ENCODE measurements at regions not wholly inside any gene's neighbourhood (a gene's known extent, or its start where the extent isn't known, plus 50 kb on each side); places are given as distances from the start of the nearest gene placed in this dataset.

GRCh38 chr7:109029866-109030265, 460.2 kb downstream of the DNAJB9 start:
- no peaks in the 10 kb centered on the region for H3K79me2 ChIP-seq (ENCODE audit: control insufficient read depth, insufficient read depth, low read length)
- H3K27ac ChIP-seq (ENCODE audit: low read depth, low read length) = no peak overlapping the region
- no peak overlapping the region for H2BK15ac ChIP-seq (replicated peaks; ENCODE audit: low read depth)
- no peak overlapping the region for H4K8ac ChIP-seq (ENCODE audit: low read depth, low read length)
- no peak overlapping the region for H4K5ac ChIP-seq (ENCODE audit: low read length)
- H3K23ac ChIP-seq (ENCODE audit: low read length) = no peak overlapping the region
- no peak overlapping the region for H3K4ac ChIP-seq (ENCODE audit: low read depth, low read length)
- H3K9ac ChIP-seq (ENCODE audit: low read length) = no peak overlapping the region
- no peaks in the 10 kb centered on the region for H3K36me3 ChIP-seq (ENCODE audit: control insufficient read depth, insufficient read depth, low read length)
- no peak overlapping the region for H3K4me3 ChIP-seq (ENCODE audit: low read length)
- no peak overlapping the region for H2AK5ac ChIP-seq (ENCODE audit: low read length)
- no peaks in the 10 kb centered on the region for H3K79me1 ChIP-seq (ENCODE audit: low read length)
- H3K18ac ChIP-seq (ENCODE audit: low read length) = no peak overlapping the region
- no peak overlapping the region for H2BK120ac ChIP-seq (ENCODE audit: low read depth, low read length)
- no CpG with 5 or more reads among the region's 3 CpGs for WGBS (ENCODE audit: extremely low coverage, insufficient coverage, low lambda C conversion rate)
- no peaks in the 10 kb centered on the region for H3K4me1 ChIP-seq (ENCODE audit: control insufficient read depth, low read depth, low read length)
- no peak overlapping the region for H2BK5ac ChIP-seq (ENCODE audit: low read length)
- no peak overlapping the region for H3K4me2 ChIP-seq (ENCODE audit: low read length)
- no peak for DNase-seq
- no peak overlapping the region for H3K56ac ChIP-seq (ENCODE audit: low read length)
- no peaks in the 10 kb centered on the region for H3K27me3 ChIP-seq (ENCODE audit: insufficient read depth, low read length, poor library complexity)

GRCh38 chr7:109044691-109045090, 475.0 kb downstream of the DNAJB9 start:
- Histone ChIP-seq H3K23ac (ENCODE audit: low read length) (no peak overlapping the region), H4K8ac (ENCODE audit: low read depth, low read length) (no peak overlapping the region), H3K4me2 (ENCODE audit: low read length) (no peak overlapping the region), H3K79me2 (ENCODE audit: control insufficient read depth, insufficient read depth, low read length) (no peaks in the 10 kb centered on the region), H3K18ac (ENCODE audit: low read length) (no peak overlapping the region), H3K4ac (ENCODE audit: low read depth, low read length) (no peak overlapping the region), H3K36me3 (ENCODE audit: control insufficient read depth, insufficient read depth, low read length) (no peaks in the 10 kb centered on the region), H2BK5ac (ENCODE audit: low read length) (no peak overlapping the region), H3K56ac (ENCODE audit: low read length) (no peak overlapping the region), H3K27ac (ENCODE audit: low read depth, low read length) (no peak overlapping the region), H3K9ac (ENCODE audit: low read length) (no peak overlapping the region), H2BK120ac (ENCODE audit: low read depth, low read length) (no peak overlapping the region), H2BK15ac (replicated peaks; ENCODE audit: low read depth) (no peak overlapping the region), H3K27me3 (ENCODE audit: insufficient read depth, low read length, poor library complexity) (no peaks in the 10 kb centered on the region), H2AK5ac (ENCODE audit: low read length) (no peak overlapping the region), H3K4me1 (ENCODE audit: control insufficient read depth, low read depth, low read length) (no peaks in the 10 kb centered on the region), H4K5ac (ENCODE audit: low read length) (no peak overlapping the region), H3K79me1 (ENCODE audit: low read length) (no peaks in the 10 kb centered on the region), H3K4me3 (ENCODE audit: low read length) (no peak overlapping the region)
- no peak for DNase-seq
- 100% methylated on average over 1 of the region's 1 CpG for WGBS (ENCODE audit: extremely low coverage, insufficient coverage, low lambda C conversion rate)

- Histone ChIP-seq H4K5ac (ENCODE audit: low read length) (no peak overlapping the region), H2AK5ac (ENCODE audit: low read length) (no peak overlapping the region)
- no peak for DNase-seq
Observed at GRCh38 chr7:109049366-109049765, 479.7 kb downstream of the DNAJB9 start.

GRCh38 chr7:109059089-109059488, 489.4 kb downstream of the DNAJB9 start:
- no peak overlapping the region for H3K23ac ChIP-seq (ENCODE audit: low read length)
- no peak for DNase-seq
- no peak overlapping the region for H2BK5ac ChIP-seq (ENCODE audit: low read length)
- no peak overlapping the region for H2BK120ac ChIP-seq (ENCODE audit: low read depth, low read length)
- H3K79me1 ChIP-seq (ENCODE audit: low read length) = no peaks in the 10 kb centered on the region
- no peak overlapping the region for H3K4me2 ChIP-seq (ENCODE audit: low read length)
- no CpG with 5 or more reads among the region's 1 CpG for WGBS (ENCODE audit: extremely low coverage, insufficient coverage, low lambda C conversion rate)
- H3K27me3 ChIP-seq (ENCODE audit: insufficient read depth, low read length, poor library complexity) = no peaks in the 10 kb centered on the region
- no peak overlapping the region for H2AK5ac ChIP-seq (ENCODE audit: low read length)
- no peak overlapping the region for H2BK15ac ChIP-seq (replicated peaks; ENCODE audit: low read depth)
- no peak overlapping the region for H3K56ac ChIP-seq (ENCODE audit: low read length)
- H3K9ac ChIP-seq (ENCODE audit: low read length) = no peak overlapping the region
- no peaks in the 10 kb centered on the region for H3K79me2 ChIP-seq (ENCODE audit: control insufficient read depth, insufficient read depth, low read length)
- no peak overlapping the region for H3K27ac ChIP-seq (ENCODE audit: low read depth, low read length)
- H3K18ac ChIP-seq (ENCODE audit: low read length) = no peak overlapping the region
- no peak overlapping the region for H3K4ac ChIP-seq (ENCODE audit: low read depth, low read length)
- no peak overlapping the region for H3K4me3 ChIP-seq (ENCODE audit: low read length)
- H3K4me1 ChIP-seq (ENCODE audit: control insufficient read depth, low read depth, low read length) = no peaks in the 10 kb centered on the region
- no peak overlapping the region for H4K8ac ChIP-seq (ENCODE audit: low read depth, low read length)
- no peaks in the 10 kb centered on the region for H3K36me3 ChIP-seq (ENCODE audit: control insufficient read depth, insufficient read depth, low read length)
- H4K5ac ChIP-seq (ENCODE audit: low read length) = no peak overlapping the region

More at GRCh38 chr7:109049366-109049765, 479.7 kb downstream of the DNAJB9 start:
- Histone ChIP-seq H3K79me1 (ENCODE audit: low read length) (no peaks in the 10 kb centered on the region), H3K27me3 (ENCODE audit: insufficient read depth, low read length, poor library complexity) (no peaks in the 10 kb centered on the region), H3K23ac (ENCODE audit: low read length) (no peak overlapping the region), H3K18ac (ENCODE audit: low read length) (no peak overlapping the region), H3K27ac (ENCODE audit: low read depth, low read length) (no peak overlapping the region), H2BK15ac (replicated peaks; ENCODE audit: low read depth) (no peak overlapping the region), H2BK5ac (ENCODE audit: low read length) (no peak overlapping the region), H3K4me3 (ENCODE audit: low read length) (no peak overlapping the region), H3K4ac (ENCODE audit: low read depth, low read length) (no peak overlapping the region), H2BK120ac (ENCODE audit: low read depth, low read length) (no peak overlapping the region), H3K79me2 (ENCODE audit: control insufficient read depth, insufficient read depth, low read length) (no peaks in the 10 kb centered on the region), H3K56ac (ENCODE audit: low read length) (no peak overlapping the region), H3K9ac (ENCODE audit: low read length) (no peak overlapping the region), H3K4me2 (ENCODE audit: low read length) (no peak overlapping the region), H3K36me3 (ENCODE audit: control insufficient read depth, insufficient read depth, low read length) (no peaks in the 10 kb centered on the region), H4K8ac (ENCODE audit: low read depth, low read length) (no peak overlapping the region), H3K4me1 (ENCODE audit: control insufficient read depth, low read depth, low read length) (no peaks in the 10 kb centered on the region)
- WGBS (ENCODE audit: extremely low coverage, insufficient coverage, low lambda C conversion rate) = no CpG with 5 or more reads among the region's 2 CpGs

- H4K8ac ChIP-seq (ENCODE audit: low read depth, low read length) = no peak overlapping the region
- no peaks in the 10 kb centered on the region for H3K79me1 ChIP-seq (ENCODE audit: low read length)
- H3K27me3 ChIP-seq (ENCODE audit: insufficient read depth, low read length, poor library complexity) = no peaks in the 10 kb centered on the region
- no peaks in the 10 kb centered on the region for H3K4me1 ChIP-seq (ENCODE audit: control insufficient read depth, low read depth, low read length)
- H3K79me2 ChIP-seq (ENCODE audit: control insufficient read depth, insufficient read depth, low read length) = no peaks in the 10 kb centered on the region
- H3K56ac ChIP-seq (ENCODE audit: low read length) = no peak overlapping the region
- no peak overlapping the region for H3K23ac ChIP-seq (ENCODE audit: low read length)
- no peak overlapping the region for H2BK5ac ChIP-seq (ENCODE audit: low read length)
- no peak overlapping the region for H3K4me2 ChIP-seq (ENCODE audit: low read length)
- no peak overlapping the region for H2BK120ac ChIP-seq (ENCODE audit: low read depth, low read length)
- H3K4me3 ChIP-seq (ENCODE audit: low read length) = no peak overlapping the region
- no peak overlapping the region for H3K27ac ChIP-seq (ENCODE audit: low read depth, low read length)
- DNase-seq = no peak
- H2AK5ac ChIP-seq (ENCODE audit: low read length) = no peak overlapping the region
- H3K4ac ChIP-seq (ENCODE audit: low read depth, low read length) = no peak overlapping the region
- no CpG with 5 or more reads among the region's 4 CpGs for WGBS (ENCODE audit: extremely low coverage, insufficient coverage, low lambda C conversion rate)
- no peak overlapping the region for H3K9ac ChIP-seq (ENCODE audit: low read length)
- no peak overlapping the region for H3K18ac ChIP-seq (ENCODE audit: low read length)
- no peak overlapping the region for H2BK15ac ChIP-seq (replicated peaks; ENCODE audit: low read depth)
- H4K5ac ChIP-seq (ENCODE audit: low read length) = no peak overlapping the region
- no peaks in the 10 kb centered on the region for H3K36me3 ChIP-seq (ENCODE audit: control insufficient read depth, insufficient read depth, low read length)
Observed at GRCh38 chr7:109062798-109063197, 493.1 kb downstream of the DNAJB9 start.

- H2BK120ac ChIP-seq (ENCODE audit: low read depth, low read length) = no peak overlapping the region
- no CpG with 5 or more reads among the region's 3 CpGs for WGBS (ENCODE audit: extremely low coverage, insufficient coverage, low lambda C conversion rate)
- no peak overlapping the region for H2BK5ac ChIP-seq (ENCODE audit: low read length)
Observed at GRCh38 chr7:109073543-109073942, 503.9 kb downstream of the DNAJB9 start.

More at GRCh38 chr7:109073543-109073942, 503.9 kb downstream of the DNAJB9 start:
- Histone ChIP-seq H3K4me2 (ENCODE audit: low read length) (no peak overlapping the region), H3K9ac (ENCODE audit: low read length) (no peak overlapping the region), H4K8ac (ENCODE audit: low read depth, low read length) (no peak overlapping the region), H3K36me3 (ENCODE audit: control insufficient read depth, insufficient read depth, low read length) (no peaks in the 10 kb centered on the region), H3K4ac (ENCODE audit: low read depth, low read length) (no peak overlapping the region), H3K4me3 (ENCODE audit: low read length) (no peak overlapping the region), H3K27ac (ENCODE audit: low read depth, low read length) (no peak overlapping the region), H2BK15ac (replicated peaks; ENCODE audit: low read depth) (no peak overlapping the region), H3K4me1 (ENCODE audit: control insufficient read depth, low read depth, low read length) (no peaks in the 10 kb centered on the region), H3K79me1 (ENCODE audit: low read length) (no peaks in the 10 kb centered on the region), H3K23ac (ENCODE audit: low read length) (no peak overlapping the region), H3K56ac (ENCODE audit: low read length) (no peak overlapping the region), H3K27me3 (ENCODE audit: insufficient read depth, low read length, poor library complexity) (no peaks in the 10 kb centered on the region), H4K5ac (ENCODE audit: low read length) (no peak overlapping the region), H3K79me2 (ENCODE audit: control insufficient read depth, insufficient read depth, low read length) (no peaks in the 10 kb centered on the region), H2AK5ac (ENCODE audit: low read length) (no peak overlapping the region), H3K18ac (ENCODE audit: low read length) (no peak overlapping the region)
- DNase-seq = no peak

Data from mesendoderm (in vitro differentiated cells).